GM06990 (cell line): ENCODE measurements at regions not wholly inside any gene's neighbourhood (a gene's known extent, or its start where the extent isn't known, plus 50 kb on each side); places are given as distances from the start of the nearest gene placed in this dataset.

Experiments used
- DNase-seq: peaks from one replicate; pipeline ENCODE4 v3.0.0-alpha.2; 2011; ENCODE audit not compliant: insufficient read length; ENCODE audit errors: extremely low read depth
- H3K27me3 ChIP-seq: replicated peaks from 2 replicates; pipeline ENCODE4 v1.6.0; 2011; ENCODE audit warnings: low read length; ENCODE audit not compliant: control insufficient read depth, insufficient read depth
- H3K36me3 ChIP-seq: 2 replicates; pipeline ENCODE4 v1.5.1; 2011; ENCODE audit warnings: low read length; ENCODE audit not compliant: control insufficient read depth, insufficient read depth
- H3K4me3 ChIP-seq: replicated peaks from 2 replicates; pipeline ENCODE4 v1.5.1; 2011; ENCODE audit warnings: low read depth, mild to moderate bottlenecking, control low read depth, low read length
- TF ChIP-seq, protein P1 (sequence below): IDR thresholded peaks from 2 replicates; pipeline ENCODE4 v1.5.1; 2011; ENCODE audit warnings: low read length, control low read depth, mild to moderate bottlenecking, inconsistent platforms; ENCODE audit not compliant: insufficient read depth, poor library complexity, severe bottlenecking

GRCh38 chr1:214124915-214125314 lies 137.1 kb downstream of the PROX1 start:
- no peak for DNase-seq
- TF ChIP-seq, protein P1, sequence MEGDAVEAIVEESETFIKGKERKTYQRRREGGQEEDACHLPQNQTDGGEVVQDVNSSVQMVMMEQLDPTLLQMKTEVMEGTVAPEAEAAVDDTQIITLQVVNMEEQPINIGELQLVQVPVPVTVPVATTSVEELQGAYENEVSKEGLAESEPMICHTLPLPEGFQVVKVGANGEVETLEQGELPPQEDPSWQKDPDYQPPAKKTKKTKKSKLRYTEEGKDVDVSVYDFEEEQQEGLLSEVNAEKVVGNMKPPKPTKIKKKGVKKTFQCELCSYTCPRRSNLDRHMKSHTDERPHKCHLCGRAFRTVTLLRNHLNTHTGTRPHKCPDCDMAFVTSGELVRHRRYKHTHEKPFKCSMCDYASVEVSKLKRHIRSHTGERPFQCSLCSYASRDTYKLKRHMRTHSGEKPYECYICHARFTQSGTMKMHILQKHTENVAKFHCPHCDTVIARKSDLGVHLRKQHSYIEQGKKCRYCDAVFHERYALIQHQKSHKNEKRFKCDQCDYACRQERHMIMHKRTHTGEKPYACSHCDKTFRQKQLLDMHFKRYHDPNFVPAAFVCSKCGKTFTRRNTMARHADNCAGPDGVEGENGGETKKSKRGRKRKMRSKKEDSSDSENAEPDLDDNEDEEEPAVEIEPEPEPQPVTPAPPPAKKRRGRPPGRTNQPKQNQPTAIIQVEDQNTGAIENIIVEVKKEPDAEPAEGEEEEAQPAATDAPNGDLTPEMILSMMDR: no peak
- no peaks in the 10 kb centered on the region for H3K36me3 ChIP-seq
- H3K4me3 ChIP-seq: no peak overlapping the region
- H3K27me3 ChIP-seq: no peaks in the 10 kb centered on the region

DNA sequence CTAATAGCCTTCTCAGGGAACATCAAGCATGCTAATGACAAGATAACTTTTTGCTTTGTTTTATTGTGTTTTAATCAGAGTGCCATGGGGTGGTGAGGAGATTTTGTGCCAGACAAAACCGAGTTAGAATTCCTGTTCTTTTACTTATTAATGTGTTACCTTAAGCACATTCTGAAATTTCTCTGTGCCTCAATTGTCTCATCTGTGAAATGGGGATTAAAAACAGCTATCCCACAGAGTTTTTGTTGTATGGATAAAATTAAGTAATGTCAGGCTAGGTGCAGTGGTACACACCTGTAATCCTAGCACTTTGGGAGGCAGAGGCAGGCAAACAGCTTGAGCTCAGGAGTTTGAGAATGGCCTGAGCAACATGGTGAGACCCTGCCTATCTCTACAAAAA lies 138.0 kb downstream of the PROX1 start:
- Histone ChIP-seq H3K36me3 (no peaks in the 10 kb centered on the region), H3K4me3 (no peak overlapping the region), H3K27me3 (no peaks in the 10 kb centered on the region)
- no peak for DNase-seq
- TF ChIP-seq, protein P1: no peak

GRCh38 chr1:214126697-214127146 lies 138.9 kb downstream of the PROX1 start:
- no peak overlapping the region for H3K4me3 ChIP-seq
- H3K27me3 ChIP-seq: no peaks in the 10 kb centered on the region
- DNase-seq: no peak
- TF ChIP-seq, protein P1: no peak
- no peaks in the 10 kb centered on the region for H3K36me3 ChIP-seq

GRCh38 chr1:214127705-214128104 lies 139.9 kb downstream of the PROX1 start:
- no peak for DNase-seq
- TF ChIP-seq, protein P1: no peak
- H3K4me3 ChIP-seq: no peak overlapping the region
- no peaks in the 10 kb centered on the region for H3K27me3 ChIP-seq
- no peaks in the 10 kb centered on the region for H3K36me3 ChIP-seq

- Histone ChIP-seq H3K4me3 (no peak overlapping the region), H3K36me3 (no peaks in the 10 kb centered on the region), H3K27me3 (0 out of 2 replicates have a peak, but pooled peaks cover 1% of the 10 kb centered on the region)
- no peak for DNase-seq
- TF ChIP-seq, protein P1: no peak
These were observed 145.1 kb upstream of the SMYD2 start for GRCh38 chr1:214135886-214136285.

DNA sequence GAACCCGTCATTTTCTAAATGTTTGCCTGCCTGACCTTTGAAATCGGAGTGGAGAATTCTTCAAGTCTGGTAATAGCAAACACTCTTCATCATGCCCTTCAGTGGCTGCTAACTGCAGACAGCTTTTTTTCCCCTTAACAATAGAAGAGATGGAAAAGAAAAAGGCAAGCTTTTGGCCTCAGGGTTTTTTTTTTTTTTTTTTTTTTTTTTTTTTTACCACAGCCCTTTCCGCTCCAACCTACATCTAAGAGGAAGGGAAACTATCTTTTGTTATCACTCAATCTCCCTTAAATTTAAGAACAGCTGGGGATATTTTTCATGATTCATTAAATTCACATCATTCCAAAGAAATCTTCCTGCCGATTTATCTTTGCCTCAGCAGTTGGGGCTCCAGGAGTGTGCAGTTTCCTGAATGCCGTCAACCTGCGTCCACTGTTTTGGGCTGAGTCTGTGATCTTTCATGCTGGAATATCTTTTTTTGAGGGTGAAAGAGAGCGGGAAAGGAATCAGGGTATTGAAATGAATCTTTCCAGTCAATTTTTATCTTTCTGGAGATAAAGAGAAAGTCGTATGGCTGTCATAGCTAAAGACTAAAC lies 144.5 kb upstream of the SMYD2 start:
- H3K27me3 ChIP-seq: 0 out of 2 replicates have a peak, but pooled peaks cover 1% of the 10 kb centered on the region
- H3K4me3 ChIP-seq: no peak overlapping the region
- H3K36me3 ChIP-seq: no peaks in the 10 kb centered on the region
- DNase-seq: no peak
- TF ChIP-seq, protein P1: no peak
